NCI-H748 (cell line): ENCODE measurements at regions not wholly inside any gene's neighbourhood (a gene's known extent, or its start where the extent isn't known, plus 50 kb on each side); places are given as distances from the start of the nearest gene placed in this dataset.

ENCODE experiments used
- DNase-seq: peaks from one replicate; lab custom pipeline; 2025; ENCODE audit not compliant: unreplicated experiment; lab: John Stamatoyannopoulos, UW

DNA sequence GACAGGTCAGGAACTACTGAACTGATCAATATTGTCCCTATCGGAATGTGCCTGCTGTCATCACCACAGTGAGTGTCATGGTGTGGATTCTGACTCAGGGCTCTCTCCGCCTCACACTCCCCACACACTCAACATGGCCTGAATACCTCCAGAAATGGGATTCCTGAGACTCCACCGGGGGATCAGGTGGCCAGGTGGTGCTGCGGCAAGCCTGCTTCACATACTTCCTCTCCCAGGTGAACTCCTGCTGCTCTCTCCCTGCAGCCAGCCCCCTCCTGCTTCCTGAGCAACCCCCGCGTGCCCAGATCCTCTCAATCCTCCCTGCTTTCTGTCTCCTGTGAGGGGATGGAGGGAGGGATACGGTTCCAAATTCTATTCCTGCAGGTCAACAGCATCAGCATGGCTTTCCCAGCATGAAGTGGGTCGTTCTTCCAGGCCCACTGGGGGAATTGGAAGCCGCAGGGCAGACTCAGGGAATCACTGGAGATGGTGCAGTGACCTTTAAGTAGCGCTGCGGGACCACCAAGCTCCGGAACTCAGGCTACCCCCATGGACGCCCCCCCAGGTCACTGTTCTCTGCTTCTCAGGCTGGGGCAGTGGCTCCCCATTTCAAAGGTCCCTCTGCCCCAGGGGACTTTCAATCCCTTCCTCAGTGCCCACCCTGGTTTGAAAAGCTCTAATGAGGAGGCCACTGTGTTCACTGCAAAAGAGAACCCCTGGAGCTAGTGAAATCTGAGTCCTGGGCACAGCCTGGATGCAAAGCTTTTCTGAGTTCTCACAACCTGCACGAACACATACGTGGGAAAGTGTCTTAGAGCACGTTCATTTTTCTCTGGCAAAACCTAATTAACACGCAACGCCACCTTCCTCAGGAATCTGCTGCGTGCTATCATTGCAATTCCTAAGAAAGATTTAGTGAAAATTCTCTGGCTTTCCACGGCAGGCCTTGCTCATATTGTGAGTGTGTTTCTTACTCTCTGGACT, 168.4 kb downstream of the ZFP36L2 start:
- no peak for DNase-seq

DNA sequence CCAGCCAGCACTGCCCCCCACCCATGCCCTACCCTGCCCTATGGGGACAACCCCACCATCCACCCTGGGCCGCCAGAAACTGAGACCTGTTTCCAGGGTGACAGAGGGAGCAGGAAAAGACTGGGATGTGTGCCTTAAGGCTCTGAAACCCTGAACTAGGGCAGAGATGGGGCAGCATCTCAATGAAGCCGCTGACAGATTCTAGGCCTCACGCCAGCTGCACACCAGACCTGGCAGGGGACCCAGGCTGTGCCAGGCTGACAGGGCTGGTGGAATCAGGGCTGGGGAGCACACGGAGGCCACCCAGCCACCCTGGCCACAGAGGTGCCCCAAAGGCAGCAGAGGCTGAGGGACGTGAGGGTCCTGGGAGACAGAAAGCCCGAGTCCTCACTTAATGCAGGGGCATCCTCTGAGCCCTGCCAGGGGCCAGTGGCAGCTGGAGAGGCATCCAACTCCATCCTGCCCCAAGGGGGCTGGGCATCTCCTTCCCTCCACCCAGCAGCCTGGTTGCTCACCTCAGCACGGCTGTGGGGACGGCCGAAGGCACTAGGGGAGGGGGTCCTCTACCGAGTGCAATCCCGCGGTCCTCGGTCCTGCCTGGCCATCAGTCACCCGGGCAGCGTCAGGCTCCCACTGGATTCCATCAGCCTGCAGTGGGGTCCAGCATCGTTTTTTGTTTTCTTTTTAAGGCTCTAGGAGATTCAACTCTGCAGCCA, 169.2 kb downstream of the ZFP36L2 start:
- DNase-seq = no peak

DNA sequence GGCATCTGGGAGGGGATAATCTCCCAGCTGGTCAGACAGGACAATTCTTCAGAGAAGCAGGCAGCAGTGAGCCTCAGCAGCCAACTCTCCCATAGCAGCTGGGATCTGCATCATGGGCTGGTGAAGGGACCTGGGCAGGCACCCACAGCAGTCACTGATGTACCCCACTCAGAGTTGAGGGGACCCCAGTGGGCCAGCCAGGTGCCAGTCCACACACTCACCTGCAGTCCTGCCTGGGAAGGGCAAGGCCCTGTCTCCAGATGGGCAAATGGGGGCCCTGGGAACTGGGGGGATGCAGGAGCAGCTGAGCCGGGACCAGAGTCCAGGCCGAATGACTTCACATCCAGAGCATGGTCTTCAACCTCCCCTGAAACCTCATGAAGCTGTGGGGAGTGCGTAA, 170.4 kb downstream of the ZFP36L2 start:
- no peak for DNase-seq

DNA sequence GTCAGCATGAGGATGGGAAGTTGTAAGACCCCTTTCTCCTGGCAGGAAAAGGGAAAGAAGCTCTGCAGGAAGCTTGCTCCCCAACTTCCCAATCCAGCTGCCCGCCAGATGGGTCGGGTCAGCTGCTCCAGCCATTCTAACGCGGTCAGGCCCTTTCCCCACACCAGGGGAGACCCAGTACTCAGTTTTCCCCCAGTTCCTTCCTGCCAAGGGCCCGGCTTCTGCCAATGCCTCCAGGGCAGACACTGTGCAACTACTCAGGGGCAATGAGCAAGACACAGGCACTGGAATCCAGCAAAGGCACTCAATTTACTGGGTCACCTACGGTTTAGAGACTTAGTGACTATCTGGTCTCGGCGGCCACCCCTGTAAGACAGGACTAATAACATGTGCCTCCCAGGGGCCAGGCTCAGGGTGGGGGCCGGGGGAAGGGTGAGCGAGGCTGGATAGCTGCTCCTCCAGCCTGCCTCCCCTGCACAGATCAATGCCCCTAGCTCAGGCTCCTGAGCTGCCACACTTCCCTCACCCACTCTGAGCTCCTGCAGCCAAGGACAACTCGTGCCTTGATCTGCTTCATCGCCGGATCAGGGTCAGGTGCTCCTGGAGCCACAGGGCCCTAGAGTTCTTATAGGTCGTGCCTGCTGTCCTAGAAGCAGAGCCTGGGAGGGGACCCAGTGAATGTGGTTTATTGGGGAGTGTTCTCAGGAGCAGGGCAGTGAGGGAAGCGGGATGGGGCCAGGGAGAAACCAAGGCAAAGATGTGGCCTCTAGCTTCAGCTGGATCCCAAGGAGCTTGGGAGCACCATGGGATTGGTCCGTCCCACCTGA, 171.1 kb downstream of the ZFP36L2 start:
- no peak for DNase-seq

DNA sequence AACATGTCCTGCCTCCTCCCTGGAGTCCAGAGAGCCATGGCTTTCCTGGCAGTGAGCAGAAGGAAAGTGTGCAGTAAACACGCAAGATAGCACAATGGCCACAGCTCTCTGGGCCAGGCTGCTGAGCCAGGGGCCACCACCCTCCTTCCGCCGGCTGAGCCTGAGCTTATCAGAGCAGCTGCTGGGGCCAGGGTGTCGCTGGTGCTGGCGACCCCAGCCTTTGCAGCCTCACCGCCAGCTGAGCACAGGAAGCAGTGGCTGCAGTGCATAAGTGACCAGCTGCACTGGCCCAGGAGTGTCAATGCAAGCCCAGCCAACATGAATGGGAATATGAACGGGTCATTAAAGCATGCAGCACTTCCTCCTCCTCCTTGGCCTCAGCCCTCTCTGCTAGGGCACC, 172.0 kb downstream of the ZFP36L2 start:
- DNase-seq = no peak

DNA sequence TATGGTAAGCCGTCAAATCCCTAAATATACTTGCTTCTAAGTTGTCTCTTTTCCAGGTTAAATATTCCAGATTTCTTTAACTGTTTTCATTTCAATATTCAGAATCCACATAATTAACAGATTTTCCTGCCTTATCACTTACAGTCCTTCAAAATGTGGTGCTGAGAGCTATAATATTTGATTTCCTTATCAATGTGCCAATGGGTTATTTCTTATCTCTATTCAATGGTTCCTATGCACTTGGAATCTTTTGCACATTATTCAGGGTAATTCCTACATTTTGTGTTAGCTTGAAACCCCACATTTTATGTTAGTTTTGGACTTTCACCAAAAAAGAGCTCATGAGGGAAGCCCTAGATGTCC, 173.5 kb downstream of the ZFP36L2 start:
- DNase-seq = no peak

DNA sequence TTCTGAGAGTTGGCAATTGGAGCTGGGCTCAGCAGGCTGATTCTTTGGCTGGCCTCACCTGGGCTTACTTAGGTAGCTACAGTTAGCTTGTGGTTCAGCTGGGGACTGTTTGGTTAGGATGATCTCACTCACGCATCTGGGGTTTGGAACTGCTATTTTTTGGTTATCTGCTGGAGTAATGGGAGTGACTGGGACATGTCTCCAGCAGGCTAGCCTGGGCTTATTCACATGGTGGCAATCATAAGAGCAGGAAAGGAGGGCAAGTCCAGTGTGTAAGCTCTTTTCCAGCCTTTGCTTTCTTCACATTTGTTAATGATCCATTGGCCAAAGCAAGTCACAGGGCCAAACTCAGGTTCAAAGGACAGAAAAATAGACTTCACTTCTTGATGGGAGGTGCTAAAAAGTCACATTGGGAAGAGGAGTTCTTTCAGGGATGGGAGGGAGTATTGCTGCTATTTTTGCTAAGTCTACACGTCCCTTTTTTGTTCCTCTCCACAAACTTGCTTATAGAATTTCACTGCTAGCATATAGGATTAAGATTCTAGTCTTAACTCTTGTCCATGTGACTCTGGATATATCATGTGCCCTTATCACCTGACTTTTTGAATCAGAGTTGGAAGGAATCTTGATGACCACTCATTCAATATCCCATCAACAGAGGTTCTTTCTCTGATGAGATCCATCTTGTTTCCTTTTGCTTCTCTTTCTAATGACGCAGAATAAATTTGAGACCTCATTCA, 174.0 kb downstream of the ZFP36L2 start:
- DNase-seq = no peak

DNA sequence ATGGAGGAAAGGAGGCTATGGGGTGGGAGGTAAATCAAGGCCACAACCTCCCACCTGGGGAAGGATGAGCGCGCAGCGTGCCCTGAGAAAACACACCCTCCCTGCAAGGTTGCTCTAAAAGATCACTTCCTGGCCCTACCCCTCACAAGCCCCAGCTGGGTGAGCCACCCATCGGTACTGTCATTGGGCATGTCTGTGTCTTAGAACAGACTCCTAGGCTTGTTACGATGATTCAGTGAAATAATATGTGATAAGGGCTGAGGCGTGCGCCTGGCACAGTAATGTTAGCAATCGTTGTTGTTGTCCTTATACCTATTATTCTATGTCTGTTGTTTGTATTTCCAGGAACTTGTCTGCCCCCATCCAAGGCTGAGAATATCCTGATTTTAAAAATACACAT, 175.1 kb downstream of the ZFP36L2 start:
- no peak for DNase-seq

DNA sequence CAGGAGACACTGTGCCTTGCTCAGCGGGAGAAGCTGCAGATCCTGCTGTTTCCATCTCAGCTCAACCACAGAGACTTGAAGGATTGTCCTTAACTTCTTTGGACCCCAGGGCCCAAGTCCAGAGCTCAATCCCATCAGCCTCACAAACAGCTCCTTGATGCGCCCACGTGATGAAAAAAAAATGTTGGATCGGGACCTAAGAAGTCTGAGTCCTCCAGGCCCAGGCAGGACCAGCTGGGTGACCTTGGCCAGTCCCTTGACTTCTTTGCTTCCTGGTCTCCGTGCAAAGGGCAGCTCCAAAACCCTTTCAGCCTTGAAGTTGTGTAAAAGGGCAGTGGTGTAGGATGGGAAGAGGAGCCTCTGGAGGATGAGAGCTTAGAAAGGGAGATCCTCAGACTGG, 175.5 kb downstream of the ZFP36L2 start:
- DNase-seq = no peak

DNA sequence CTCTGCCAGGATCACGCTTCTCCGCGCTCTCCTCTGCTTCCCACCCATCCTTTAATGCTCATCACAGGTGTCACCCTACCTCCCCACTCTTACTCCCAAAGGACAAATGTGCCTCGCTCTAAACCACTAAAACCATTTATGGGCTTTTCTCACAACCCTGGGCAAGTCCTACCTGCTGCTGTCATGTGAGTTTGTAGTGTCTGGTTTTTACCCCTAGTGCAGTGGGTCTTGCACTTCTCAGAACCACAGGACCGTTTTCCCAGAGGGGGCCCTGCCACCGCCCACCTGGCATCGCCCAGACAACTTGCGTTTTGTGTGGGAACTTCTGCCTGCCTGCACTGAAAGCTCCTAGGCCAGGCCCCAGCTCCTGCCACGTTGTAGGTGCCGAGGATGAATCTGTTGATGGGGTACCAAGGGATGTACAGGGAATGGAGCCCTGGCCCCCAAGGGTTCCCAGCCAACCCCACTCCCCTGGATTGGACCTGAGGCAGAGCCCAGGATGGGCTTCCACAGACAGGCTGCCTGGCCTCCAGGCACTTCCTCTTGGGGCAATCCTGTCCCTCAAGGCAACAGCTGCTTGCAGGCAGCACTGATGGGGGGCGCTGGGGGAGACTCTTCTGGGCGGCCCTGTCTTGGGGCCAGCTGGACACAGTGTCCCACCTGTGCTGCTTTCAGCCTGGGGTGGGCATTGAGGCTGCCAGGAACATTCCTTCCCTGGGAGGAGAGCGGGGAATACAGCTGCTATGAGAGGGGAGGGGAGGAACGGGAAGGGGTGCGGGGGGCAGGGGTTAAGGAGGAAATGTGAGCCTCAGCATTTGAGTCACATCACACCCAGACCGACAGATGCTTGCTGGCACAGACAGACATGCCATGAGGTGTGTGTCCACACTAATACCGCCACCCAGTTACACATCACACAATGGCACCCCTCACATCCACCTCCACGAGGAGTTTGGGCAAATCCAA, 176.3 kb downstream of the ZFP36L2 start:
- no peak for DNase-seq

DNA sequence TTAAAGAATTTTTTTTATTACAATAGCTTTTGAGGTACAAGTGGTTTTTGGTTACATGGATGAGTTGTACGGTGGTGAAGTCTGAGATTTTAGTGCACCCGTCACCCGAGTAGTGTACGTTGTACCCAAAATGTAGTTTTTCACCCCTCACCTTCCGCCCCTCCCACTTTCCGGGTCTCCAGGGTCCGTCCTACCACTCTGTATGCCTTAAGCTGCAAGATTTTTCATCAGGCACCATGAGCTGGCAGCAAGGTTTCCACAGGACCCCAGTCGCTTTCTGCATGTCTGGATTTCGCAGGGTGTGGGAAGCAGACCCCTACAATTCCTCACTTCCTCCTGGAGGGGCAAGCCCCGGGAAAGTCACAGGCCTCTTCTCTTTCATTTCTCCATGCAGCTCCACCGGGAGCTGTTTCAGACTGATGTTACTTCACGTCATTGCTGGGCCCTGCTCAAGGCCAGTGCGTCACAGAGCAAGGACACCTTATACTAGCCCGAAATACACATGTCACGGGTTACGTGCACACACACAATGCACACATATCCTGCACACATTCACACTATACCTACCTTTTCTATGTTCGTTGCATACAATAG, 179.1 kb downstream of the ZFP36L2 start:
- DNase-seq = no peak

DNA sequence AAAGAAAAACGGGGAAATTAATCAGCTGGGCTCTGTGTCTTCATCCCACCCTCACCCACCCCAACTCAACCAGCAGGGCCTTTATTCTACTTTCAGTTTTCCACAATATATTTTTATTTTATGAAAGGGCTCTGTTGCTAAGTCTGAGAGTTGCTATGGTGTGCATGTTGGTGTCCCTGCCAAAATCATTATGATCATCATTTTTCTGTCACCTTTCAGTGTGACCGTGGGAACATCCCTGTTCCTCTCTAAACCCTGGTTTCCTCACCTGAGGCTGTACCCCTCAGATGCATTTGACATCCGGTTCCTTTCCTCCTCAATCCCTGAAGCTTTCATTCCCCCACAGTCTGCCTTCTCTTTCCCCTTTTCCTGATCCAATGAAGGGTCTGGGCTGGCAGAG, 180.5 kb downstream of the ZFP36L2 start:
- no peak for DNase-seq

DNA sequence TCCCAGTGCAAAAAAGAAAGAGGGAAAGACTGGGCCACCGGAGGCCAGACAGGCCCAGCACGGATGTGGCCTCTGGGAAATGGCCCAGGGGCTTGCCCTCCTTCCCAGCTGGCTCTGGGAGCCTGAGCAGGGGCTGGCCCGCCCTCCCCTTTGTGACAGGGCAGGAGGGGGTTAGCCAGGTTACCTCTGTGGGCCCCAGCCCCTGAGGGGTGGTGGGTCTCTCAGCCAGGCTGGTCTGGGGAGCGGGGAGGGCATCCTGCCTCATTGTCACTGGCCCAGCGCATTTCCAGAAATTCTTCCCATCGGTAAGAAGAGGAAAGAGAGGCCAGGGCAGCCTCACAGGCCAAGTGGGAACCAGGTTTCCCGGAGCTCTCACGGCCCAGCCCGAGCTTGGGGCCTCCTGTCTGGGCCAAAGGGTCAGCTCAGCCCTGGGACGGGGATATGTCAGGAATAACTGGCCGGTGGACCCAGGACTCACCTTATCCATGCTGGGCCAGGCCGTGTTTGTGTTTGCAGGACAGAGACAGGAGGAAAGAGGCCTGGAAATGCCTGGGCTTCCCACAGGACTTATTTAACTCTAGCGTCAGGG, 182.2 kb downstream of the ZFP36L2 start:
- no peak for DNase-seq

DNA sequence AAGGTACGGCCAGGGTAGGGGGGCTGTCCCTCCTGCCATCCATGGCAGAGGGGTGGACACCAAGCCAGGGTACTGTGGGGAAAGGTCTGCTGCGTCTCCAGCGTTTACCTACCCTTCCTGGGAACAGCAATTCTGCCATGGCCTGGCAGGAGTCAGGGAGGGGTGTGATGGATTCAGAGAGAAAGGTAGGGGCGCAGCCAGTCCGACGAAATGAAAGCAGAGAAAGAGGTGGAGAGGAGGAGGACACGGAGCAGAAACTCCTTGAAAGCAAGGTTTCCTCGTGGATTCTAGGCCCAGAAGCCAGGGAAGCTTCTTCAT, 182.9 kb downstream of the ZFP36L2 start:
- DNase-seq = no peak

DNA sequence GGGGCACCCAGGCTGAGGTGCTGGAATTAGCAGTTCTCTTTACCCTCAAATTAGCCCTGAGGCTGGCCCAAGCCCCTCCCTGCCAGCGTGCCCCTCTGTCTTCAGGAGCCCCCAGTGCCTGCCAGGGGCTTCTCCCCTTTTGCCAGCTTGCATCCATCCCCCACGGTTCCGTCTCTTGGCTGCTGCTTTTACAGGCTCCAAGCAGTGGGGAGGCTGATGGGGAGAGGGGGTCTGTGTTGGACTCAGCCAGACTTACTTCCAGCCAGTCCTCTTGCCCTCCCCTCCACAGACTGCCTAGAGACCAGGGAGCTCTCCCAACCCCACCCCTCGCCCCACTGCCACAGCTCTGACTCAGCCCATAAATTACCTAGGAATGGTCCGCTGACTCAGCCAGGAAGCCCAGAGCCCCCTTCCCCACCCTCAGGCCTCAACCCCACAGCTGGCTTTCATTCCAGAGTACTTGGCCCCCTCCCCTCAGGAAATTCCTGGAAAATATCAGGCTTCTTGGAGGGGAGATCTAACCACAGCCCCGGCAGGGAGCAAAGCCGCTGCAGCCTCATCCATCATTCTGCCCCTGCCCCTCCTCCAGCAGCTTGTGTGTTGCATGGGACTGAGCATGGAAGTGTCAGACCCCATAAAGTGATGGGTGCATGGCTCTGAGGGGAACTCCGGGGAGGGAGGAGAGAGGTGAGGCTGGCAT, 184.6 kb downstream of the ZFP36L2 start:
- DNase-seq = no peak

DNA sequence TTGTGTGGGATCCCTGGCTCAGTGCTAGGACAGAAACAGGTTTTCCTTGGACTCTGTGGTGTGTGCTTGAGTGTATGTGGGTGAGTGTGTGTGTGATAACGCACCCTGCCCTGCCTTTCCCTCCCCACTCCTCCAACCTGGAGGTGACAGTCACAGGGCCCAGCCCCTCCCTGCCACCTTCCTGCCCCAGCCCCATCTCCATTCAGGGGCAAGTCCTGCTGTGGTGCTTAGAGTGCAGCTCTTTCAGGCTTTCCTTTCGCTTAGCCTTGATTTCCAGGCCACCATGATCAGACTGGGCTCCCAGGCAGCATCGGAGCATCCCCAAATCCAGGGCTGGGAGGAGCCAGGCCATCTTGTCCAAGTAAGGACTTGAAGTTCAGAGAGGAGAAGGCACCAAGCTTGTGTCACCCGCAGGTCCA, 185.2 kb downstream of the ZFP36L2 start:
- no peak for DNase-seq

DNA sequence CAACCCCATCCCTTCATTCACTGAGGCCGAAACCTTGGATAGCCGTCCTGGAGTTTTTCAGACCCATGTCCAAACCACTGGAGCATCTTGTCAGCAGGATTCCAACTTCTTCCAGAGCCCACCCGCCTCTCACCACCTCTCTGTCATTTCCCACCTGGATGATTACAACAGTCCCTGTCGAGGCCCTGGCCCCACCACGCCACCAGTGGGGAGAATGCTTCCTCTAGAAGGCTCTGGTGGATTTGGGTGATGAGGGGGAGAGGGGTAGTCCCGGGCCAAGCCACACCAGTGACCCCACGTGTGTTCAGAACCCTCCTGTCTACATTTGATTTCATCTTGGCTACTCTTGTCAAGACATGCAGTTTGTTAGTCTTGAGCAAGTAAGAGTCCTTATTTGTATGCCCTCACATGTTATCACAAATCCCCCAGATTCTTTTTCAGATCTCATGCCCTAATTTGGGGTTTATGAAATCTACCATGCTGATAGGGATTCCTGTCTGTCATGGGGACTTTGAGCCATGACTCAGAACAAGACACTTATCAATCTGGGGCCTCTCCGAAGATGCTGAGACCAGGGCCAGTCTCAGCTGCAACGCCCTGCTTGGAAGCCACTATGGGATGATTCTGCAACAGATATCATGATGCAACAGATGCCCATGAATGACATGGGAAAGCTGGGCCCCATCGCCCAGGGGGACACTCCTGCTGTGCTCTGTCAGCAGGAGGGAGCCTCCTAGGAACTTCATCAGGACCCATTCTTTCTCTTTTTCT, 186.1 kb downstream of the ZFP36L2 start:
- DNase-seq = no peak
